GM19455 (cell line): ENCODE measurements at regions not wholly inside any gene's neighbourhood (a gene's known extent, or its start where the extent isn't known, plus 50 kb on each side); places are given as distances from the start of the nearest gene placed in this dataset.

ENCODE experiments used
- ATAC-seq: cut with Tn5 transposase; IDR thresholded peaks from one replicate; pipeline ENCODE4 v1.9.1; 2021; ENCODE audit not compliant: unreplicated experiment

DNA sequence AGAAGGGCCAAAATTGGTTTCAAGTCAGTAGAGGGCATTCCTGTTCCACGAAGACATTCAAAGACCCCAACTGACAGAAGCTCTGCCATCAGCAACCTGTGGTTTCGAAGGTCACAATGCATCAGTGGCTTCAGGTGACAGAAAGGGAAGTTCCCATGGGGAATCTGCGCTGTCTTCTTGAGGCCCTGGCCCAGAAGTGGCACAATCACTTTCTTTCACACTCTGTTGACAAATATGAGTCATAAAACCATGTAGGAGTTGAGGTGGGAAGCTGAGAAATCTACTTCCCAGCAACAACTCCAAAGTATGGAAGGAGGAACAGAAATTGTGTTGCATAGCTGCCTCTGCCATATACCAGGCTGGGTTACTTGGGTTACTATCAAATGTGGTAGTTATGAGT, 621.1 kb upstream of the FANCL start:
- no peak for ATAC-seq

DNA sequence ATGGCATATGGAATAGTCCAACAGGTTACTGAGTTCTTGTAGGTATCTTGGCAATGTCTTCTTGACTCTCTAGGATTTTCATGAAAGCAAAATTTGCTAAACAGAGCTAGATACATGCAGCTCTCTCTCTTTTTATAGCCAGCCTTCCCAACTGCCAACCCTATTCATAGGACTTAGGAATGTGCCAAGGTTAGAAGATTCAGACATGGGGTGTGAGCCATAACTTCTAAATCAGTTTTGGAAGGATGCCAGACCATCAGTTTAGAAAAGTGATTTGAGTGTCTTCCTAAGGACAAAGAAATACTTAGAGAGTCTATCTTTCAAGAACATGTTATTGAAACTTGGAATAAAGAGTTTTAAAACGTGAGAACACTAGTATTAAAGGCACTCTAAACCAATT, 619.5 kb upstream of the FANCL start:
- ATAC-seq: no peak

DNA sequence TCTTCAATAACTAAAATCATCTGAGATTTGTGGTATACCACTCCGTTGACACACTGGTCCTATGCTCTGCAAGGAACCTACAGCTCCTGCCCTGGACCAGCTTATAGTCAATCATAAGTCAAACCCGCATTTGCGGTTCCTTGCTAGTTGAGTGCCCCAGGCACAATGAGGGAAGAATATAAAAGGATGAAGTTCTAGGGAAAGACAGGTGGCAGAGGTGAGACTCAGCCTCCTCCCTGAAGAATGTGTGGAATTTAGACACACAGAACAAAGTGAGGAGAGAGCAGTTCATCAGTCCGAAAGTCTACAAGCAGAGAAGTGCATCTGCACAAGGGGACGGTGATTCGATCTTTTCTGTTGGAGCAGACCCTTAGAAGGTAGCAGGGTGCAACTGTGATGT, 615.0 kb upstream of the FANCL start:
- ATAC-seq: no peak

DNA sequence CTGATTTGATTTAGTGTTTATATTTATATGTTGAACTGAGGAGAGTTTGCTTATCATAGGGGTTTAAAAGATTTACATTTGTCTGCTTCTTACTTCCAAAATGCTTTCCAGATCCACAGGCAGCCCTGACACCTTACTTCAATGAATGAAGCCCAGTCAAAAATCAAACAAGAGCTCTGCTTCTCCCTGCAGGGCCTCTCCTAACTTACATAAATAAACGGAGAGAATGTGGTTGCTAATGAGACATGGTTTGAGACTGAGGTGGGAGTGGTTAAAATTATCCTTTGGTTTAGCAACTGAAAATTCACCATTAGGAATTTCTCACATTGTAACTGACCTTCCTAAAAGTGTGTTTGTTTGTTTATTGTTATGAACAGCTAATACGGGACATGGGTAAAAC, 612.3 kb upstream of the FANCL start:
- ATAC-seq: no peak

DNA sequence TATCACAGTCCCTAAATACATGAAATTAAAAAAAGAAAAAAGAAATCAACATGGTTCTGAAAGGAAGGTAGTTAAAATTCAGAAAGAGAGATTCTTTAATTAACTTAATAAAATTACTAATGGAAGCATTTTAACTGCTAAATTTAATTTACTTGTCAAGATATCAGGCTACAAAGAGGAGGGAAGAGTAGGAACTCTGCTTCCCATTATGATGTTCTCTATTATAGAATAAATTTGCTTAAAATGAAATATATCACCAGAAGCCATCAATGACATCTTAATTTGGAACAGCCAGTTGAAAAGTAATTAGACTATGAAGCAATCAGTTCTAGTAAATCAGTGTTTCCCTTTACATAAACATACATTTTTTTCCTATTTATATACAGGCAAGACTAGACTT, 611.8 kb upstream of the FANCL start:
- no peak for ATAC-seq

DNA sequence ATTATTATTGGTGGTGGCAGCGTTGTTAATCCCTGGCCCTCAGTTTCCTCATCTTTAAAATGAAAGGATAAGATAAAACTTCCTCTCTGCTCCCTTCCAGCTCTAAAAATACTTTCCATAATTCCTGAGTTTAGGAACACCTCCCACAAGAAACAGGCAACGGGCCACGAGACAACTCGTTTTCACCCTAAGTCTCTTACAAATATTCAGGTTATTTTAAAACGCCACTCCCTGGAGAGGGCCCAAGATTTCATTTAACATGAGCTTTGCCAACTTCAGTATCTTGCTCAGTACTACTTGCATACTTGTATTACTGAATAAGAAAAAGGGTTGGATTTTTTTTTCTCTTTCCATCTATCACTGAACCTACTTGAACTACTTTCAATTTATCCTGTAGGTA, 611.1 kb upstream of the FANCL start:
- ATAC-seq: no peak

DNA sequence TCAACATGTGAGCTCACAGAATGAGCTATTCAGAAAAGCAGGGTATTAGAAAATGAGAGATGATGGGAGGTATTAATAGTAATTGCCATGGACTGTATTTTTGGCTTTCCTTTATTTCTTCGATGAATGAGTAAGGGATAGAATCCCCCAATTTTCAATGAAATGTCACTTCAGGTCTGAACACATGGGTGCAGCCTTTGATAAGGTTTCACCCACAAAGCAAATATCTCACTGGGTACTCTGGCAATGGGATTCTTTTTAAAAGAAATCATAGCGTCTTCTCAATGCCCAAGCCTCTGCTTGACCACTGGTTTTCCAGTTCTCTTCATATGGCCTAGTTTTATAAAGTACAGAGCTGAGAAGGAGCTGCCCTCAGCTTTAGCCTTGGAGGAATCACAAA, 610.5 kb upstream of the FANCL start:
- no peak for ATAC-seq

DNA sequence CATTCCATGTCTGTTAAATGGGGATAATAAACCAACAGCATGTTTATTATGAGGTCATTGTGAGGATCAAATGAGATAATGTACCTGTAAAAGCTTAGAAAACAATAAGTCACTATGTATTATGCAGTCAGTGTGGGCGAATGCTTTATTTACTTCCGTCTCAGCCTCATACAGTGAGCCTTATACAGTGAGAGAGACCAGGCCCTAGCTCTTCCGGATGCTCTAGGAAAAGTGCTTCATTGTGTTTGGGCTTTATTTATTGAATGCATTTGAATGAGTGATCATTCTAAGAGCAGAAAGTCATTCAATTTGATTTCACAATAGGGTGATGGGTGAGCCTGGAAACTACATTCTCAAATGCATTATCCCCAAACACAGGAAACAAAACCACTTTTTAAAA, 603.9 kb upstream of the FANCL start:
- ATAC-seq: no peak

DNA sequence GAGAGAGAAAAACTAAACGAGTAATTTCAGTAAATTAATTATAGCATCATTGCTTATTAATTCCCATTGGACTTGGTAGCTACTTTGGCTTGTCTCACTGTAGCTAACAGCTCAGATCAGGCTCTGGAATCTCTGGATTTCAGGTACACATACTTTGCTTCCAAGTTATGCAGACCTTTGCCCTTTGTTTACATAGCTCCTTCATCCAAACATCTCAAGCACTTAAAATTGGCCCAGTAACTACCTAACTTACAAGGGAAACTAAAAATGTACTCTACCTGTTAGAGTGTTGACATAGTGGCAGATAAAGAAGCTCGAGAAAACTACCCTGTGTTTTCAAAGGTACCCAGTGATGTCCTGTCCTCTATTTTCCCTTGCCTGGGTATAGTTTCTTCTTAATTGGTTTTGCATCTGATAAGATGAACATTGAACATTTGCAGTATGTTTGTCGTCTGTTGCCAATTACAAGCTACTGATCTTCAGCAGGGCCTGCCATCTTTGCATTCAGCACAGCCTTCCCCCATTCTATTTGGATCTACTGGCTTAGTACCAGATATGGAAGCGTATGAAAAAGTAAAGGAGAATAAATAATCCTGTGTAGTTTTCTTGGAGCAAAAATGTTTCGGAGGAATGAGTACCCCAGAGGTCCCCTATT, 601.5 kb upstream of the FANCL start:
- no peak for ATAC-seq

DNA sequence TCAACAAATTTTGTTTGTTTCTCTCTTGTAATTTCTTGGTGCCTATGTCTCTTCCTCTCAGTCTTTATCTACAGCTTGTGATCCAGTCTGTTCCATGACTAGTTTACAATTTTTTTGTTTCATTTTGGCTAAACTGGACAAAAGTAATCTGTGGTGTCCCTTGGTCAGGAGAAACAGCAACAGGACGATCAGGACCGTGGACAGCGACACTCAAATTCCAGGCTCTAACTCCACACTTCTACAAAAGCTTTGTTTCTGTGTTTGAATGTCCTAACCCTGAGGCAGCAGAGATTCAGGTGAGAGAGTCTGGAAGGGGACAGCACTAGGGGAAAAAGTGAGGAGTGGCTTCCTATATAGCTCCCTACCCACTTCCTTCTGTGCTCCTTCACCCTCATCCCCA, 593.3 kb upstream of the FANCL start:
- no peak for ATAC-seq

DNA sequence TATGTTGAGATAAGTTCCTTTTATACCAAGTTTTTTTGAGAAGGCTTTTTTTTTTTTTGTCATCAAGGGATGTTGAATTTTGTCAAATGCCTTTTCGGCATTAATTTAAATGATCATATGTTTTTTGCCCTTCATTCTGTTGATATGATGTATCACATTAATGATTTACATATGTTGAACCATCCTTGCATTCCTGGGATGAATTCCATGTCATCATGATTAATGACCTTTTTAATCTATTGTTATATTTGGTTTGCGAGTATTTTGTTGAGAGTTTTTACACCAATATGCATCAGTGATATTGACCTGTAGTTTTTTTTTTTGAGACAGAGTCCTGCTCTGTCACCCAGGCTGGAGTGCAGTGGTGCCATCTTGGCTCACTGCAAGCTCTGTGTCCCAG, 585.7 kb upstream of the FANCL start:
- no peak for ATAC-seq

DNA sequence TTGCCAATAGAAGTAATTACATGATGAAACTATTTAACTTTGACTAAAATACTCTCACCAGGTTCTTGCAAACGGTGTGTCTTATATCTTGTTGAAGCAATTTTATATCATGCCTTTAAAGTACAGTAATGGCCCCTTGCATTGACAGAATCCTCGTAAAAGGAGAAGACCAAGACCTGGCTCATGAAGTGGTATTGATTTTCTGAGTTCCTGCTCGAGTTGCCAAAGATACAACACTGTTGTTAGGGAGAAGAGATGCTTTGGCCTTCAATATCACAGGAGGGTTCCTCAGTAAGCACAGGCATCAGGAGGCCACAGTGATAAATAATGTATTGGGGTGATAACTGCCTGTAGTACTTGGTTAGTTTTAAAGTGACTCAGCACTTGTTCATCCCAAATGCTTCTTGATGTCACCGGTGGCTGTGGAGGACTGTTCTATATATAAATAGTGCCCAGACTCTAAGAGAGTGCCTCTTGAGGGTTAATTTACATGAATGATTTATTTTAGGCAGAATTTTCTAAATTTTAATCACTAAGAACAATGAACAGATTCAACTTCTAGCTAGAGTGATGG, 571.7 kb upstream of the FANCL start:
- no peak for ATAC-seq

DNA sequence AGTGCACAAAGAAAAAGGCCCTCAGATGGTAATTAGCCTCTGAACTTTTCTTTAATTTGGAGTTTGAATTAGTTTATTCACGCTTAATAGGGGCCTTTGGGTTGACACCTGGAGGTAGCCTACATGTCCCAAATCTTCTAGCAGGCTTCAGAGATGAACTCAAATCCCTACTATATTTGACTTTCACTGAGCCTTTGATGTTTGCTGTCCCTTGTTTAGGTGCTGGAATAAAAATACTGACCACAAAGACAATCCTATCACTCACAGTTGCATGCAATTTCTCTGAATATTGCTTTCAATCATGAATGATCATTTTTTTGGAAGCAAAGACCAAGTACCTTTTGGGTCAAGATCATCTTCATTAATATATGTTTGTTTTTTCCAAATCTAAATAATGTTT, 564.0 kb upstream of the FANCL start:
- no peak for ATAC-seq

DNA sequence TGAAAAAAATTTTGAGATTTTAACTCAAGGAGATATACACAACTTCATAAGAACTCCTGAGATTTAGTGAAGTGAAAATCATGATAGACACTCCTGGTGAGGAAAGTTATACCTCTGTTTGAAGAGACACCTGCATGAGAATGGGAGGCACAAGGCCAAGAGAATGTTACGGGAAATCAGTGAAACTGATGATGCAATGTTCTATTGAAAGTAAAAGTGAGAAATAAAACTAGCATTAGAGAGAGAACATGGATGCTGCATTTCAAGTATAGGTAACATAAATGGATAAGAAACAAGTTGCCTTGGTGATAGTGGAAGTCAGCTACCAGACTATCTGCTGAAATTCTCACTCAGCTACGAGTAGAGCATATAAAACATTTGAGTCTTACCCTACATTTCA, 562.1 kb upstream of the FANCL start:
- ATAC-seq: no peak

DNA sequence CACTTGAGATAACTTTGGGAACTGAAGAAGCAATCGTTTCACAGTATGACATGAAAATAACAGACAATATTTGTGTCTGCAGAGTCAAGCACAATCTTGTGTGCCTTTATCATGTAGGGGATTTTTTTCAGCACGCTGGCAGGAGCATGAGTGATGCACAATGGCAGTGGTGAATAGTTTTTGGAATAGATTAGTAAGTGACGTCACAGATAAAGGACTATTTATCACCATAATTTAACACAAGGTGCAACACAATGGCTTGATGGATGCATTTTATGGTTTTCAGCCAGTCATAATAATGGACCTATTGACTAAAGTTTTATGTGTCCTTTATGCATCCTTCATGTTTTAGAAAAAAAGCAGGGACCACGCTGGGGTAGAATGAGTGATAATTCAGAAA, 559.8 kb upstream of the FANCL start:
- no peak for ATAC-seq

DNA sequence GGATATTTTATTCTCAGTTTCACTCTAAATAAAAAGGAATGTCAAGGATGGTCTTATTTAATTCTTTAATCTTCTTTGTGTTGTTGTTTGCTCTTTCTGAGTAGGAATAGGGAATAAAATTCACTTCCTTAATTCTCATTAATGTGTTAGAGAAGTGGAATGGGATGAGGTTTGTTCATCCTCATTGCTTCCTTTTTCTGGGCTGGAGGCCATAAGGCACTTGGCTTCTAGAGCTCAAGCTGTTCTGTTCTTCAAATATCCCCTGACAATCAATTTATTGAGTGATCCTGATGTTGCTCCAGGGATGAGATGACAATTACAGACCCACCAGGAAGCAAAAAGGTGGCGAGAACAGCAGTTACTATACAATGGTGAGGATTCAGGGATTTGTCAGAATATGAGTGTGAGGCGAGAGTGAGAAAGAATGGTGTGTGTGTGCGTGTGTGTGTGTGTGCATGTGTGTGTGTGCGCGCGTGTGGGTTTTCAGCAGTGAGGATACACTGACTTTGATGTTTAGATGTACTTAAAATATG, 557.6 kb upstream of the FANCL start:
- no peak for ATAC-seq

DNA sequence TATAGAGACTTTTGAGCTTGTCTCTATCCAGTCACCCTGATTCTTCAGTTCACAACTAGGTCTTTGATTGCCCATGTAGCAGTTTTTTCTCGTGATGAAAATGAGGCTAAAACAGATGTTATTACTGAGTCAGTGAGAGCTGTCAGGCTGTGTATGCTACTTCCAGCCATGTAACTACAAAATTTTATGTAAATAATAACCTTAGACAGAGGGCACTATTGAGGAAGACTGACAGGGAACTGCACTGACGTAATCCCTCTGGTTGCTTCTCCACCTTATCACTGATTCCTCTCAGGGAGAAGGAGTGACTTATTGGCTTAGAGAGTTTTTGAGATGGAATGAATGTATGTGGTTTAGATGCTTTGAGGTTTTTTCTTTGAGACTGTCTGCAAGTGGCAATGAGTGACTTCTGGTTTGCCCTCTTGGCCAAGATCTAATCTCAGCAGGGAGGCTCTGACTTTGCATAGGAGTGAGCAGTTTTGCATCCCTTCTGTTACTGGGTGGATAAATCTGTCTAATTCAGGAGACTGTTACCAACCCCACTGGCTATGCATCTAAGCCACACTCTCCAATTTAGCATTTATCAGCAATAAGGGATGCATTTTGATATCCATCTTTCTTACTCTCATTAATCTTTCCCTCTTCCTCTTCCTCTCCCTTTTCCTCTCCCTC, 555.2 kb upstream of the FANCL start:
- no peak for ATAC-seq

DNA sequence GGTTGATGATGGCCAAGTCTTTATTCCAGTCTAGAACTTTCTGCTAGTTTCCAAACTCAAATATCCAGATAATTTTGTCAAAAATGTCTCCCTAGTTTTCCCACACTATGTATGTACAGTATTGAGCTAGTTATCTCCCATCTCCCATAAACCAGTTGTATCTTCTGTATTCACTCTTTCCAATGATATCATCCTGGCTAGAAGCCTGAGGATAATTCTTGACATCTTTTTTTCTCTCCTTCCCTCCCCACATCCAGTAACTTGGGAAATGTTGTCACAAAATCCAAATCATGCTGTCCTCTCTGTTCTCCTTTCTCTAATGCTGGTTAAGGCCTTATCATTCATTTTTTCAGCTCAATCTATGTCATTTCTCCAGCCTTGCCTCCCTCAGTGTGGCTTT, 553.8 kb upstream of the FANCL start:
- no peak for ATAC-seq

DNA sequence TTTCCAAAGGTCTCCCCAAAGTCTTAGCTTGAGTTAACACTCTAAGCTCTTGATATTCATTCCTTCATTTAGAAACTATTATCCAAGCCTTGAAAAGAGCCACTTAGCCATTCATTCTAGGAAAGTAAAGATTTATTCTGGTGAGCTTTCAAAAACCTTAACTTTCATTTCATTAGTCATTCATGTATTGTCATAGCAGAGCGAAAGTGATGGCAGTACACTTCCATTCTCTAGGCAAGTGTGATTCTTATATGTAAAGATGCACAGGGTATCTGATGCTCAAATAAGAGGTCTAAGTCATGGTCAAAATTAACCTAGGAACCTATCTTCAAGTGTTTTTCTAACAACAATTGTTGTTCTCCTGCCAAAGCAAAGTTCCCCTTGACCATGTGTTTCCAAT, 553.0 kb upstream of the FANCL start:
- ATAC-seq: no peak

DNA sequence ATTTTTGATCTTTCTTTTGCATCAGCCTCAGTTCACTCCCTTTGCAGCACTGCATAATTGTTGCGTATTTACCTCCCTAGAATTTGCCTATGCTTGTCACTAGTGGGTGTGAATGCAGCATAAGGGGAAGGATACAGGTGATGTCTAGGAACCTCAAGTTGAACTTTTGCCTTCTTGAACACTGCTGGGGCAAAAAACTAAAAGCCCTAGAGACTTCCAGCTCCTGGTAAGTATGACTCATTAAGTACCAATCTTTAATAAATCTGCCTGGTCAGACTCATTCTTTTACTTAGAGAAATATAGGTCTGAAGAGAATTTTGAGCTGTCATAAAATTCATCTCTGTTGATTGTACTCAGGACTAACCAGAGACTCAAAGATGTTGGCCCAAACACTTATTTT, 547.3 kb upstream of the FANCL start:
- no peak for ATAC-seq

DNA sequence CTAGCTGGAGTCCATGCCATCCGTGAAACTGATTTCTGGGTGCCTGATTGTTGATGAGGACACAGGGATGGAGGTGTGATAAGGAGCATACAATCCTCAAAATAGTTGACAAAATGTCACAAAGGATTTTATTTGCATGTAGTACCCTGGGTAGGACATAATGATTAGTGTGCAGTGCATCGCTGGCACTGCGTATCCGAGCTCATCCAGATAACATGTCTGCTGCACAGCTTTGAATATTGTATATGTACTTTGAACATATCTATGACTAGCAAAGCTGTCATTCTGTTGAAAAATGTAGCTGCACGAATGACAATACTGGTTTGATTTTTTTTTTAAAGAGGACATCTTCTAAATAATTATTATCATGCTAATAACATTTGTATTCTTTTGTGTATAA, 529.7 kb upstream of the FANCL start:
- no peak for ATAC-seq

DNA sequence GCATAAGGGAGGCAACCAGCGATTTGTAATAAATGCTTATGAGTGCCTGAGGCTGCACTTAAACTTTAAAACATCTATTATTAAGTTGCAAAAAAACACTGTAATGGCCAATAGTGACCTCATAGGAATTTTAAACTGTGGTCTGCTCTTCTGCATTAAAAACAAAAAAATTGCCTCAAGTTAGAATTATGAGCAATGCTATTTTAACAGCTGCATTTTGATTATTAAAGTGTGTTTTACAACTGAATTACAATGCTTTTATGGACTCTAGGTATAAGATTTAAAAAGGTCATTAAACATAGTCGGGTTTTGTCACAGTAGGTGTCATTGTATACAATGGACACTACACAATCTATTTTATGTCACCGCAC, 528.7 kb upstream of the FANCL start:
- ATAC-seq: no peak
